GM21528 (cell line): ENCODE measurements at regions not wholly inside any gene's neighbourhood (a gene's known extent, or its start where the extent isn't known, plus 50 kb on each side); places are given as distances from the start of the nearest gene placed in this dataset.

Source experiments
- ATAC-seq: cut with Tn5 transposase; IDR thresholded peaks from one replicate; pipeline ENCODE4 v1.9.1; 2021; ENCODE audit warnings: mild to moderate bottlenecking, moderate library complexity; ENCODE audit not compliant: unreplicated experiment, low FRiP score

DNA sequence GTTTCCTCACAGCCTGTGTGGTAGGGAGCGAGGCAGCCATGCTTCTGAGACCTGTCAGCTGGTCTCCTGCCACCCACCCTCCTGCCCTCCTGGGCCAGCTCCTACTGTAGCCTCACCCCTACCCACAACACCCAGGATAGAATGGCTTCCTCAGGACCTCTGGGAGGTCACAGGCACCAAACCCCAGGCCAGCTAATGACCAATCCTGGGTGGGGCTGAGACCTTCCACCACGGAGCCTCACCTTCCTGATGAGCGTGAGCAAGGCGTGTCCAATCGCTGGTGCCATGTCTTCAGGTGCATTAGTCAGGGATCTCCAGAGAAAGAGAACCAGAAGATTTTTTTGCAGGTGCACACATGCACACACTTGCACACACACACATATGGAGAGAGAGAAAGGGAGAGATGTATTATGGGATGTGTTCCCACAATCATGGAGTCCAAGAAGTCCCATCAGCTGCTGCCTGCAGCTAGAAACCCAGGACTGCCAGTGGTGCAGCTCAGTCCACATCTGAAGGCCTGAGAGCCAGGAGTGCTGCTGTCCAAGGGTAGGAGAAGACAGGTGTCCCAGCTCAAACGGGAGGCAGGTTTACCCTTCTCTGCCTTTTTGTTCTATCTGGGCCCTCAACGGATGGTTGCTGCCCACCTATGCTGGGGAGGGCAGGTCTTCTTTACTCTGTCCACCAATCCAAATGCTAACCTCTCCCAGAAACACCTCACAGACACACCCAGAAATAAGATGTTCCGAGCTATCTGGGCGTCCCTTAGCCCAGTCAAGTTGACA lies 70.4 kb upstream of the HDAC4 start:
- no peak for ATAC-seq

DNA sequence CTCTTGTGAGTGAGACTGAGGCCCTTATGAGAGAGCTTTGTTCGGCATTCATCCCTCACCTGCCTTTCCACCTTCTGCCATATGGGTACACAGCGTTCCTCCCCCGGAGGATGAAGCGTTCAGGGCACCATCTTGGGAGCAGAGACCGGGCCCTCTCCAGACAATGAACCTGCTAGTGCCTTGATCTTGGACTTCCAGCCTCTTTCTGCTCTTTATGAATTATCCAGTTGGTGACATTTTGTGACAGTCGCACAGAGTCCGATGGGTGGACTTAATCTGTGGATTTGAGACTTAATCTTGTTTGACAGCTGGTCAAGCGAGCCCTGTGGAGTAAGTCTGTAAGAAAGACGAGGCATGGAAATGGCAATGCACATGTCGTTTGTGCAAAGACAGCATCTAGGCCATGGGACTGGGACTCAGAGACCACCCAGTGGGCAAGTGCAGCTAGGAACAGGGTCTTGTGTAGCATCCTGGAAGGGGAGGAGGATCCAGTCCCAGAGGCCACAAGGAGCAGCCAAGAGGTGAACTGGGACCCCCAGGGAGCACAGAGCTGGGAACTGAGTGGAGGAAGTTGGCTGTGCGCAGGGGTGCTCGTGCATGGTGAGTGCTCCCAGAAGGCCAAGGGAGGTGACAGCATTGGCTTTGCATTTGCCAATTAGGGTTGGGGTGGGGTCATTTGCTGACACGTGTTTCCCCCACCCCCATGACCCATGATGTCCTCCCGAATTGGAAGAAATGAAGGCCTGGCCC lies 69.5 kb upstream of the HDAC4 start:
- ATAC-seq: no peak

DNA sequence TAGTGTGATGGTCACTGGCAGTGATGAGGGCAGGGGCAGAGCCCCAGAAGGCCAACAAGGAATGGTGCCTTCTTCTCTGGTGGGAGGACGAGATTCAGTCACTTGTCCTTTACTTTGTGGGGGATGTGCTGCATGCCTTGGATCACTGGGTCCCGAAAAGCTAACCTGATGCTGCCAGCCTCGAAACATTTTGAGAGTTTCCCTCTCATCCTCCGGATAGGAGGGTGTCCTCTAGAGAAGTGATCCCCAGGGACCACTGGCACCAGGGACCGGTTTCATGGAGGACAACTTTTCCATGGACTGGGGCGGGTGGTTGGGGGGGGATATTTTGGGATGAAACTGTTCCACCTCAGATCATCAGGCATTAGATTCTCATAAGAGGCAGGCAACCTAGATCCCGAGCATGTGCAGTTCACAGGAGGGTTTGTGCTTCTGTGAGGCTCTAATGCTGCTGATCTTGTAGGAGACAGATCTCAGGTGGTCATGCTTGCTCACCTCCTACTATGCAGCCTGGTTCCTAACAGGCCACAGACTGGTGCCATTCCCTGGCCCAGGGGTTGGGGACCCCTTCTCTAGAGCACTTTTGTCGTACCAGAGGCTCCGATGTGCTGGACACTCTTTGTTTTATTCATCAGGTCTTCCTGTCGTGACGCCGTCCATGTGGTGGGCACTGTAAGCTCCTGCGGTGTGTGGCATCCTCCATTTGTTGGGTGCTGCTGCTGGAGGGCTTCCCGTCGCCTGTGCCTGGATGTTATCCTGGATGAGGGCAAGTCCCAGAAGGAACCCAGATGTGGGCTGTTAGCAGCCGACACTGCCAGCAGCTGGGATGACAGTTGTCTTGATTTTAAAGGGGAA lies 68.5 kb upstream of the HDAC4 start:
- no peak for ATAC-seq

DNA sequence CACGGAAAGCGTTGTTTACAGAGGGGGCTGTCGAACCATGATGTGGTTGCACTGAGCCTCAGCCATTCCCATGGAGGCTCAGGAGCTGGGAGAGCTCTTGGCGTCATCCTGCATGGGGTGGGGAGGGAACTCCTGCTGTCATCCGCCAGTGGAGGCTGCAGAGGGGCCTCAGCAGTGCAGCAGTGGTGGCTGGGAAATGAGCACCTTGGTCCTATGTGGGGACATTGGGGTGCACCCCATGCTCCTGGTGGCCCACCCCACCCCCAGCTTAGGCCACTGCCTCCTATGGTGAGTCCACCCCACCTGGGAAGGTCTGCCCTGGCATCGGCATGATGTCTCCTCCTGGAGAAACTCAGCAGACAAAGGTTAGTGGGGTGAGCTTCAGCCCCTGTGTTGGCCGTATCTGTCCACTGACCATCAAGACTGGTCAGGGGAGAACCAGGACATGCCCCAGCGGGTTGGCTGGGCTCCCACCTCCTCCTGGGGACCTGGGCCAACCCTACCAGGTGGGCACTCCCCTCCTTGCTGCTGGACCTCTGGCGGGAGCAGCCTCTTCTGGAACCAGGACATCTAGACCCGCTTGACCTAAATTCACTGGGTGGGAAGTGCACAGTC lies 67.8 kb upstream of the HDAC4 start:
- ATAC-seq: no peak

DNA sequence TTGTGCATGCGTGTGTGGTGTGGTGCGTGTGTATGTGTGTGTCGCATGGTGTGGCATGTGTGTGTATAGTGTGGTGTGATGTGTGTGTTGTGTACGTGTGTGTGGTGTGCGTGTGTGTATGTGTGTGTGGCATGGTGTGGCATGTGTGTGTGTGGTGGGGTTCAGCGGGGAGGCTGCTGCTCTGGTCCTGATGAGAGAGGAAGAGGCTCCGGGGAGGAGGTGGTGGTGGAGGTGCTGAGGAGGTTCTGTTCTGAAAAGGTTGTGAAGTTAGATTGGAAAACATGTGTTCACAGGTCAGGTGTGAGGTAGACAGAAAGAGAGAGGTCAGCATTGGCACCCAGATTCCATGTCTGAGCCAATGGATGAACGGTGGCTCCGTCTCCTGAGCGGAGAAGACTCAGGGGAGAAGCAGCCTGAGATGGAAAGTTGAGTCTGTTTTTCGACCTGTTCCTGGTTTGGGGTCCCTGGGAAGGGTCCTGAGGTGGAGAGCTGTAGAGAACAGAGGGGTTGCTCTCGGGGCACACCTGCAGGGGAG lies 67.2 kb upstream of the HDAC4 start:
- ATAC-seq: no peak

DNA sequence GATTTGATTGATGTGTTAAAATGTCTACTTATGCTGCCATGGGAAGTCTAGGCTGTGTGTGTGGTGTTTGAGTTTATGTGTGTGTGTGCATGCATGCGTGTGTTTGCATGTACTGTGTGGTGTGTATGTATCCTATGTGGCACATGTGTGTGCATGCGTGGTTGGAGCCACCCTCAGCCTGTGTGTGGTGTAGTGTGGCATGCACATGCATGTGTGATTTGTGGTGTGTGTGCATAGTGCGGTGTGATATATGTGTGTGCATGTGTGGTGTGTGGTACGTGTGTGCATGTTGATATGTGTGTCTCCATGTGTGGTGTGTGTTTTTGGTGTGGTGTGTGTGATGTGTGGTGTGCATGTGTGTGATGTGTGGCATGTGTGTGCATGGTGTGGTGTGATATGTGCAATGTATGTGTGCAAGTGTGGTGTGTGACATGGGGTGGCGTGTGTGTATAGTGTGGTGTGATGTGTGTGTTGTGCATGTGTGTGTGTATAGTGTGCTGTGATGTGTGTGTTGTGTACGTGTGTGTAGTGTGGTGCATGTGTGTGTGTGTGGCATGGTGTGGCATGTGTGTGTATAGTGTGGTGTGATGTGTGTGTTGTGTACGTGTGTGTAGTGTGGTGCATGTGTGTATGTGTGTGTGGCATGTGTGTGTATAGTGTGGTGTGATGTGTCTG lies 66.6 kb upstream of the HDAC4 start:
- ATAC-seq: no peak

DNA sequence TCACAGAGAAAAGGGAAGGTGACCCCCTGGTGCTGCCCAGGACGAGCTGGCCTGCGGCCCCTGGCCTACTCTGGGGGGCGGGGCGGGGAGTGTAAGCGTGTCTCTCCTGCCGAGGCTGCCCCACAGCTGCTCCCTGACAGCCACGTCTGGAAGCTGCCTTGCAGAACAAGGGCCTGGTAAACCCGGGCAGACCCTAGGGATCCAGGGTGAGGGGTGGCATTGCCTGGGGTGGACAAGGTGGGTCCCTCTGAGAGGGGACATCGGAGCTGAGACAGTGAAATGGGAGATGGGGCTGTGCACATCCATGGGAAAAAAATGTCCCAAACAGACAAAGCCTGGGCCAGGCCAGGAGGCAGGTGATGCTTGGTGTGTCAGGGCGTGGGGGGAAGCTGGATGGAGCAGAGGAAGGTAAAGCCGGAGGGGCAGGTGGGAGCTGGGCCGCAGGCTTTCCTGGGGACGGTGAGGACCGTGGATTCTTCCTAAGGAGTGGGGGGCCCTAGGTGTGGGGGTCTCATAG lies 66.0 kb upstream of the HDAC4 start:
- ATAC-seq: no peak

DNA sequence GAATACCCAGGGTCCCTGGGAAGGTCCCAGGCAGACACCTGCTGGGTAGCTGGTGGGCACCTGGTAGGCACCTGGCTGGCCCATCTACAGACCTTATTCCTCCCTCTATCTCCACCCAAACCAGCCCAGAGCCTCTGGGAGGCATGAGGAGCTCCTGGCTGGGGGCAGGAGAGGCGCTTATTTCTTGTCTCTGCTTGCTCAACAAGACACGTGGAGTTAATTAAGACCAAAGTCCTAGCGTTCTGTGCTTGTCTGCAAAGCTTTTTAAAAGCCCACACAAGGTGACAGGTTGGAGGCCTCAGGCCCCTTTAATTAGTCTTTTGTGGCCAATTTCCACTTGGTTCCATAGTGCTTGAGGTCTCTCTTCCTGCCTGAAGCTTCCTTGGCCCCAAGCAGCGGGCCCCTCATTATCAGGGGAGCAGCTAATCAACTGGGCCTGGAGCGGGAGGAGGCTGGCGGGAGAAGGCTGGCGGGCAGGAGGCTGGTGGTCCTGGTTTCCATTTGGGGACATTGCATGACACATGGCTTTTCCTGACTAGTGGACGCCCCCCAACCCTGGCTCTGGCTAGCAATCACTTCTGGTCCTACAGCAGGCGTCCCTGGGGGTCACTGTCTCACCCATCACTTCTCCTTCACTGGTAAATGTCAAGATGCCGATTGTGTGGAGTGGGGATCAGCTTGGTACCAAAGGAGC lies 65.4 kb upstream of the HDAC4 start:
- no peak for ATAC-seq

DNA sequence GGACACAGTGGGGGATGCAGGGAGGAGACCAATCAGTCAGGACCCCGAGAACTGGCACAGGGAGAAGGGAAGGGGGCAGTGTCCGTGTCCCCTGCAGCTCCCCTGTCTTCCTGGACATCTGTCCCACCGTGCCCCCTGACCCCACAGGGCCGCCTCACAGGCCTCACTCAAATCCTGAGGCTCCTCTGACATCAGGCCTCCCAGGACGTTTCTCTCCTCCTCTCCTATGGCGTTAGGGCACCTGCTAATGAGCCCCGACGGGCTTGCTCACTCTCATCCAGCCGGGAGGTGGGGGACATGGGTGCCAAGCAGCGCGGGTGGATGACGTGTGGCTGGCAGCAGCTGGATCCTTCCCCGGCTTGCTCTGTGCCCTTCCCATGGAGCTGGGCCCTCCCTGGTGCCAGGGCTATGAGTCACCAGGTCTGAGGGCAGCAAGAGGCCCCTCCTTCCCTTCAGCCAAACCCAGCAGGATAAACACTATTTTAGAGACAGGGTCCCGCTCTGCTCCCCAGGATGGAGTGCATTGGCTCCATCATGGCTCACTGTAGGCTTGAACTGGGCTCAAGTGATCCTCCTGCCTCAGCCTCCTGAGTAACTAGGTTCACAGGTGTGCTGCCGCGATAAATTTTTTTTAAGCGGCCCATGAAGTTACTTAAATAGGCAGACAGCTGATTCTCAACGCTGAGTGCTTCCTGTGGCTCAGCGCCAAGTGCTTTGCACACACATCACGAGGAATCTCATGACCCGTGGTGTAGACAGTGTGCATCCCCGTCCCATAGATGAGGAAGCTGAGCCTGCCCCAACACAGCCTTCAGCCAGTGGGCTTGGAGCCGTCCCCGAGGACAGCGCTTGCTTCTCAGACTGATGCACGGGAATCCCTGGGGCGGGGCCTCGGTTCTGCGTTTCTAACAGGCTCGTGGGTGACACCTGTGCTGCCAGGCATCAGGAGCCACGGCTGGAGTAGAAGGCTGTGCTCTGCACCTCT lies 64.5 kb upstream of the HDAC4 start:
- ATAC-seq: no peak

DNA sequence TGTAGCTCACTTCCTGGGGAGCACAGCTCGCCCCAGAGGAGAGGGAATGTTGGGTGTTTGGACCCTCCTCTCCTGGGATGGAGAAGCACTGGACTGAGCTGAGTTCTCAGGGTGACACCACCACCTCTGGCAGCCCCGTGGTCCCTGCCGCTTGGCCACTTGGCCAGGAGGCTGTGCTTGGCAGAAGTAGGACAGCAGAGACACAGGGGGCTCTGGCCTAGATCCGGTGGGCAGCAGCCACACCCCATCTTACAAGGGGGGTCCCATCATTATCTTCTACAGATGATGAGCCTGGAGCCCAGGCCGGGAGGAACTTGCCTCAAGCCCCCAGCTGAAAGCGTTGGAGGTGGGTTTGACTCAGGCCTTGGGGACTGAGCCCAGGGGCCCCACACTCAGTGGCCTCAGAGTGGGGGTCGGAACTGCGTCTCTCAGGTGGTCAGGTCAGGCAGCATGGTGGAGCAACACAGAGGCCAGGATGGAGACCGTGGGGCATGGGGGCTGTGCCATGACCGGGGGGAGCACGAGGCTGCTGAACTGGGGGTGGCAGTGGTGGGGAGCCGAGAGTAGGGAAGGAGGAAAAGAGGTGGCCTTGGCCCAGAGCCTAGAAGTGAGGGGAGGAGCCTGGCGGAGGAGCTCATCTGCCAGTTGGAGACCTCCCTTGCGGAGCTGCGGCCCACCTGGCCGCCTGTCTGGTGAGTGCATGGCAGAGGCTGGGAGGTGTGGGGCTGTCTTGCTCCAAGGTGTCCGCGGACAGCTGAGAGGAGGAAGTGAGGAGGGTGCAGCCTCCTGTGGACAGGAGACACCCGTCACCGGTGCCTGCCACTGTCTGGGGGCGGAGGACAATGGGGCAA lies 63.6 kb upstream of the HDAC4 start:
- ATAC-seq: no peak

DNA sequence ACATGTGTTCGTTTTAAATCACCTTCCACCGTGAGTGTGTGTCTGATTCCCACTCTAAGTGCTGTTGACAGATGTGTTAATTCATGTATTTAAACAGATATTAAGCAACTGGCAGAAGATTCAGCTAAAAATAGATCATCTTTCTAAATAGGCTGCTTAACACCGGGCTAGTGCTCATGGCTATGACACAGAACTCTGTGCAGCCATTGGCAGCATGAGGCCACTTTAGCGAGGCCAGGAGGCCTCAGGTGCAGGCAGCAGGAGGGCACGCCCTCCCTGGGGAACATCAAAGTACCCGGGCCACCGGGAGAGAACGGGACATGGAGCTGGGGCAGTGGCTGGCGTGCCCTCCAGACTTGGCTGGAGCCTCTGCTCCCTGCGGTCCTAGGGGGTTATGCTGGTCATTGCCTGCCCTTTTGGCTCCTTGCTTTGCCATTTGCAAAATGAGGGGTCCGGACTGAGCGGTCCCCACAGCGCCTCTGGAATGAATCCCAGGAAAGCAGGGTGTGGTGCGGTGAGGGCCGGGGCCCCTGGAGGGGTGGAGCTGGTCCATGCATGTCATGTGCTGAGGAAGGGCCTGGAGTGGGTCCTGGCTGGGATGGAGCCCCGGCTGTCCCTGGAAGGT lies 62.8 kb upstream of the HDAC4 start:
- ATAC-seq: no peak

DNA sequence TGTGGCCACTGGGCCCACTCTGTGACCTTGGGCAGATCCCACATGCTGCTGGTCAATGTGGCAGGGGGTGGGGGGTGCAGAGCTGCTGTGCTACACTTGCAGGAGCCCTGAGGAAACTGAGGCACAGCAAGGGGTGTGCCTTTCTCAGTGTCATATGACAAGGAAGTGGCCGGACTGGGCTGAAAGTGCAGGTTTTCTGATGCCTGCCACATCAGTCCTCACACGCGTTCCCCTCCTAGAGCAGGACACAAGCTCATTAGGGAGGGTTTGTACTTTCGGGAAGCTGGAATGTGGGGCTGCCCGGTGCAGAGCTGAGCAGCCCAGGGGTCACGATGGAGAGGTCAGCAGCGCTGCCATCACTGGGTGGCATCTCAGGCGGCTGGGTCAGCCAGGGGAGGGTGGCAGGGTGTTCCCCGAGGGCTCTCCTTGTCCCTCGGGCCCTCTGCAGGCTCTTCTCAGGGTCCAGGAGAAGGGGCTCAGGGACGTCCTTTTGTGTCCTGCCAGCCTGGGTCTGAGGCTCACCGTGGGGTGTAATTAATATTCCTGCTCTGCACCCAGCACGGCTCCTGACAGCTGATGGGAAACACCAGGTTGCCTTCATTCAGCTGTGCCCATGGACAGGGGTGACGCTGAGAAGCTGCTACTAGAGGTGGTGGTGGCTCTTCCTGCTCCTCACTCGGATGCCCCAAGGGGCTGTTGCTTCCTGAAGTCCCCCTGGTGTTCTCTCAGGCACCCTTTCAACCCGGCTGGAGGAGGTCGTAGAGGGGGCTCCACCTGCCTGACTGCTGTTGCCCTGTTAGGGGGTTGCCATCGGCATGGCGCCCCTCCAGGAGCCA lies 62.1 kb upstream of the HDAC4 start:
- no peak for ATAC-seq

DNA sequence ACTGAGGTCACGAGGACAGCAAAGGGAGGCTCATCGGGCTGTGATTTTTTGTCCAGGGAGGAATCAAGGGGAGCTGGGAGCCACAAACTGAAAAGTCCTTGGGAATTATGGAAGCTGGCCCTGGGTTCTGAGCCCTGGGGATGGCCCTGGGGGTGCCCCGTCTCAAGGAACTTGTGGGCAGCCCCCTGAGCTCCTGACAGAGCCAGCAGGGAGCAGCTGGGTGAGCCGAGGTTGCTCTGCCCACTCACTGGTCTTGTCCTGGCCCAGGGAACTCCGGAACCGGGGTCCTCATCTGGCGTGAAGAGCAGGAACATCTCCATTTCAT lies 61.3 kb upstream of the HDAC4 start:
- ATAC-seq: no peak

DNA sequence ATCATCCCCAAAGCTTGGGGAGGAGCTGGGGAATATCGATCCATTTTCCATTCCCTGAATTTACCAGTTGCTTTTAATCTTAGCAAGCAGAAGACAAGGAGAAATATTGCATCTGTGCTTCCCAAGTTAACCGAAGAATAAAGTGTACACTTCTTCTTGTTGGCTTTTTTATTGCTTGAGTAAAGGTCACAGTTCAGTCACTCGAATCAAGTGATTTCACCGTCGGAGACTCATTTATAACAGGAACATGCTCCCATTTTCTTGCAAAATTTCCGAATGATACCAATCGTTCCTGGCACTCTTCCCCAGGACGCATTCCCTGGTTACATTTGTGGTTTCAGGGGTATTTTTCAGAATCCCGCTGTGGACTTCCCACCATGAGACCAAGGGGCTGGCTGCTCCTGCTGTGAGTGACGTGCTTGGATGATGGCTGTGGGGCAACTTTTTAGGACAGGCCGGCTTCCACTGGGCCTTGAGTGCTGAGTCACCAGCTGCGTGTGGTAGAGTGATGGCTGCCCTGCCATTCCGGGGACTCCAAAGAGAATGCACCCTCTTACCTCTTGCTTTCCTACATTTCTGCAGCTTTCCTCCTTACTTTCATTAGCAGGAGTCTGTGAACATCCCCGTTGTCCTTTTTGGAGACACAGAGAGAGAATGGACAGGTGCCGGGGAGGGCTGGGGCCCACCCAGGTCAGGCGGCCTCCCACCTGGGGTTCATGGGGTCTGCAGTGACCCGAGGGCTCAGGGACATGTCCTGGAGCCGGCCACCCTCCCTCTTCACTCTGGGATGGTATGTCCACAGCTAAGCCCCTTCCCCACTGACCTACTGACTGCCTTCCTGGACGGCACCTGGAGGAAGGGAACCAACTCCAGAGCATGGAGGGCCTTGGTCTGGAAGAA lies 60.7 kb upstream of the HDAC4 start:
- ATAC-seq: no peak

DNA sequence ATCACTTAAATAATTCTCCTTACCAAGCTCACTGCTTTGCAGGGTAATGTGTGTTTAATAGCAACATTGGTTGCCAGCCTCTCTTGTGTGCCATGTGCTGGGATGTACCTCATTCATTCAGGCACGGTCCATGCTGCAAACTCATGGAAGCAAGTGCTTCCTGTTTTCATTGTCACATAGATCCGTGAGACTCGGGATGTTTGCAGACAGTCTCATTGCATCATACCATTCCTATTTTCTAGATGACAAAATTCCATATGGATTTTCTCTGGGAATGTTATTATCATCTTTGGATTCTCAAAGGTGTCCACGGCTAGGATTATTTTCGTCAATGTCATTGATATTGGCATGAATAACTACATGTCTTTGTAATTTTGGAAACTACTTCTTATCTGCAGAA lies 60.0 kb upstream of the HDAC4 start:
- ATAC-seq: no peak
